IPS-18a (cell line): ENCODE measurements at regions not wholly inside any gene's neighbourhood (a gene's known extent, or its start where the extent isn't known, plus 50 kb on each side); places are given as distances from the start of the nearest gene placed in this dataset.
"Not testable (repeated sequence)": the region's sequence is repeated elsewhere in the genome, so short reads cannot be mapped to it uniquely, and the experiment has no call there.

Experiments
- H3K27ac ChIP-seq: one replicate; pipeline ENCODE4 v1.5.1; 2013; ENCODE audit warnings: low read length
- H3K27me3 ChIP-seq: one replicate; pipeline ENCODE4 v1.6.1; 2013; ENCODE audit warnings: mild to moderate bottlenecking, low read length; ENCODE audit not compliant: control insufficient read depth, insufficient read depth
- H3K36me3 ChIP-seq: one replicate; pipeline ENCODE4 v1.6.1; 2013; ENCODE audit warnings: low read depth, low read length; ENCODE audit not compliant: control insufficient read depth
- H3K4me1 ChIP-seq: one replicate; pipeline ENCODE4 v1.6.1; 2013; ENCODE audit warnings: low read depth, low read length; ENCODE audit not compliant: control insufficient read depth
- H3K4me3 ChIP-seq: one replicate; pipeline ENCODE4 v1.5.1; 2013; ENCODE audit warnings: low read length
- H3K9ac ChIP-seq: one replicate; pipeline ENCODE4 v1.6.1; 2013; ENCODE audit warnings: mild to moderate bottlenecking, low read length, moderate library complexity
- H3K9me3 ChIP-seq: one replicate; pipeline ENCODE4 v1.6.1; 2013; ENCODE audit warnings: low read depth, low read length; ENCODE audit not compliant: control insufficient read depth

- peak overlapping the region; percentile 44 for H3K4me3 ChIP-seq
Measured at GRCh38 chr6:85006362-85006761, 242.0 kb upstream of the TBX18 start.

GRCh38 chr6:85005494-85005893 lies 241.1 kb upstream of the TBX18 start:
- Histone ChIP-seq H3K4me1 (peaks cover 31% of the 10 kb centered on the region), H3K9me3 (no peaks in the 10 kb centered on the region), H3K36me3 (no peaks in the 10 kb centered on the region), H3K27me3 (no peaks in the 10 kb centered on the region), H3K4me3 (no peak overlapping the region), H3K27ac (peak overlapping the region; percentile 78), H3K9ac (peak overlapping the region; percentile 54)

More at GRCh38 chr6:85006362-85006761, 242.0 kb upstream of the TBX18 start:
- H3K9me3 ChIP-seq: no peaks in the 10 kb centered on the region
- H3K4me1 ChIP-seq: peaks cover 31% of the 10 kb centered on the region
- no peaks in the 10 kb centered on the region for H3K27me3 ChIP-seq
- no peaks in the 10 kb centered on the region for H3K36me3 ChIP-seq
- peak overlapping the region; percentile 54 for H3K9ac ChIP-seq
- H3K27ac ChIP-seq: peak overlapping the region; percentile 78

GRCh38 chr6:85004361-85004995 lies 240.1 kb upstream of the TBX18 start:
- H3K36me3 ChIP-seq: no peaks in the 10 kb centered on the region

GRCh38 chr6:85002847-85003246 lies 238.4 kb upstream of the TBX18 start:
- Histone ChIP-seq H3K27me3 (no peaks in the 10 kb centered on the region), H3K9ac (no peak overlapping the region), H3K4me1 (peaks cover 29% of the 10 kb centered on the region), H3K9me3 (no peaks in the 10 kb centered on the region), H3K27ac (no peak overlapping the region), H3K36me3 (no peaks in the 10 kb centered on the region), H3K4me3 (no peak overlapping the region)

More at GRCh38 chr6:85004361-85004995, 240.1 kb upstream of the TBX18 start:
- Histone ChIP-seq H3K9ac (no peak overlapping the region), H3K27ac (no peak overlapping the region), H3K4me1 (peaks cover 31% of the 10 kb centered on the region), H3K27me3 (no peaks in the 10 kb centered on the region), H3K9me3 (no peaks in the 10 kb centered on the region), H3K4me3 (no peak overlapping the region)

- Histone ChIP-seq H3K9me3 (no peaks in the 10 kb centered on the region), H3K4me3 (no peak overlapping the region), H3K9ac (no peak overlapping the region), H3K36me3 (no peaks in the 10 kb centered on the region), H3K27me3 (no peaks in the 10 kb centered on the region), H3K27ac (no peak overlapping the region), H3K4me1 (peaks cover under 1% of the 10 kb centered on the region)
Measured at GRCh38 chr6:85000001-85000400, 235.6 kb upstream of the TBX18 start.

- Histone ChIP-seq H3K27ac (no peak overlapping the region), H3K4me1 (no peaks in the 10 kb centered on the region), H3K36me3 (no peaks in the 10 kb centered on the region), H3K4me3 (no peak overlapping the region), H3K9me3 (no peaks in the 10 kb centered on the region), H3K9ac (no peak overlapping the region), H3K27me3 (no peaks in the 10 kb centered on the region)
Measured at GRCh38 chr6:84998223-84998622, 233.8 kb upstream of the TBX18 start.

GRCh38 chr6:84988766-84989165 lies 224.4 kb upstream of the TBX18 start:
- not testable (repeated sequence) for H3K9me3 ChIP-seq, H3K36me3 ChIP-seq, H3K27ac ChIP-seq, H3K9ac ChIP-seq, H3K27me3 ChIP-seq, H3K4me1 ChIP-seq, H3K4me3 ChIP-seq

- H3K27me3 ChIP-seq, H3K9me3 ChIP-seq, H3K9ac ChIP-seq, H3K27ac ChIP-seq, H3K4me3 ChIP-seq, H3K4me1 ChIP-seq, H3K36me3 ChIP-seq: not testable (repeated sequence)
Measured at GRCh38 chr6:84985490-84985889, 221.1 kb upstream of the TBX18 start.

- no peak overlapping the region for H3K9ac ChIP-seq
- H3K4me1 ChIP-seq: peaks cover 4% of the 10 kb centered on the region
- no peaks in the 10 kb centered on the region for H3K9me3 ChIP-seq
- H3K27ac ChIP-seq: no peak overlapping the region
- H3K27me3 ChIP-seq: no peaks in the 10 kb centered on the region
- no peaks in the 10 kb centered on the region for H3K36me3 ChIP-seq
- H3K4me3 ChIP-seq: no peak overlapping the region
Measured at GRCh38 chr6:84979541-84979940, 215.1 kb upstream of the TBX18 start.

- Histone ChIP-seq H3K36me3 (no peaks in the 10 kb centered on the region), H3K27ac (no peak overlapping the region), H3K9ac (no peak overlapping the region), H3K4me3 (no peak overlapping the region), H3K4me1 (peaks cover 4% of the 10 kb centered on the region), H3K27me3 (no peaks in the 10 kb centered on the region), H3K9me3 (no peaks in the 10 kb centered on the region)
Measured at GRCh38 chr6:84977363-84977705, 212.9 kb upstream of the TBX18 start.

GRCh38 chr6:84976526-84977362 lies 212.3 kb upstream of the TBX18 start:
- no peaks in the 10 kb centered on the region for H3K36me3 ChIP-seq
- no peak overlapping the region for H3K27ac ChIP-seq
- peaks cover 4% of the 10 kb centered on the region for H3K4me1 ChIP-seq
- no peaks in the 10 kb centered on the region for H3K9me3 ChIP-seq
- no peaks in the 10 kb centered on the region for H3K27me3 ChIP-seq
- no peak overlapping the region for H3K4me3 ChIP-seq
- H3K9ac ChIP-seq: no peak overlapping the region

GRCh38 chr6:84975316-84975715 lies 210.9 kb upstream of the TBX18 start:
- peaks cover 4% of the 10 kb centered on the region for H3K4me1 ChIP-seq
- no peak overlapping the region for H3K9ac ChIP-seq
- no peaks in the 10 kb centered on the region for H3K27me3 ChIP-seq
- no peaks in the 10 kb centered on the region for H3K36me3 ChIP-seq
- H3K4me3 ChIP-seq: no peak overlapping the region
- no peak overlapping the region for H3K27ac ChIP-seq
- H3K9me3 ChIP-seq: no peaks in the 10 kb centered on the region
